GM19035 (cell line): ENCODE measurements at regions not wholly inside any gene's neighbourhood (a gene's known extent, or its start where the extent isn't known, plus 50 kb on each side); places are given as distances from the start of the nearest gene placed in this dataset.

Experiments used
- ATAC-seq: cut with Tn5 transposase; IDR thresholded peaks from one replicate; pipeline ENCODE4 v1.9.1; 2021; ENCODE audit not compliant: unreplicated experiment

DNA sequence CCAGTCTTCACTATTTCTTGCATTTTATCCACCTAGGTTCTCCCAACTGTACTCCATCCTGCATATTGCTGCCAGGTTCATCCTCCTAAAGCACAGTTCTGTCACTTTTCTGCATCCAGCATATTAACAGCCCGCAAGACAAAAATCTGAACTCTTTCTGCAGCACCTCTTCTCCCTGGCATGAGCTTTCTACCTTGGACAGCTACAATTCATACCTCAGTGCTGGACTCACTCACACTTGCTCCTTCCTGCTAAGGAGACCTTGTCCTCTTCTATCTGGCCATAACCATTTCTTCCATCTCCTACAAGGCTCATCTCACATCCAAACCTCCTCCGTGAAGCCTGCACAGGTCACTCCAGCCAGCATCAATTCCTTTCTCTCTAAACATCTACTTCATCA lies 170.1 kb upstream of the GRIP1 start:
- ATAC-seq = no peak

DNA sequence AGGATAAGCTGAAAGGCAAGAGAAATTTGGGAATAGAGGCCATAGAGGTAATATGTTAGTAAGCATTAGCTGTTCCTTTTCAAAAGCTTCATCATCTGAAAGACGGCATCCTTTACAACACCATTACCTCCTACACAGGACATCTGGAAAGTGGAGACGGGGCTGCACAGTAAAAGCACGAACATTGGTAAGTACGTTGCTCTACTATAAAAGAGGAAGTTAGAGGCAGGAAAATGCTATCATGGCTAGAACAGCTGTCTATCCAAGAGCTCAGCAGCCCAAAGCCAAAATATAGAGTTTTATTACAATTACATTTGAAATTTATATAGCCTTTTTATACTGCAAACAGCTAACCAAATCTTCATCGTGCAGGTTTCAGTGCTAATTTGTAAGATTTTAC lies 172.3 kb upstream of the GRIP1 start:
- ATAC-seq = no peak

DNA sequence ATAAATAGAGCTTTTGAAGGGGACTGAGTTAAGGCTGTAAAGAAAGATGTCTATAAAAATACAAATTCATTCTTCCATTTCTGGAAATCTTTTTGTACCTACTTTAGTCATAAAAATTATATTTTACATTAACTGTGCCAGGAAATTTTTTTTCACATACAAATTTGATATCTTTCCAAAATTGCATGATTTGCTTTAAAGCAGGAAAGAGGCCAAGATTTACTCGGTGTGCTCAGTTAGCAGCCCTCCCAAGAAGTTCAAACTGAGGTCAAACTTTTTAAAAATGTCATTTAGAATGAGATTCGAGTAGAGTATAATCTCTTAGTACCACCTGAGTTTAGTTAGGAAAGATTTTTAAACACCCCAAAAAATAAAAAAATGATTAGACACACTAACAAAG lies 173.2 kb upstream of the GRIP1 start:
- no peak for ATAC-seq

DNA sequence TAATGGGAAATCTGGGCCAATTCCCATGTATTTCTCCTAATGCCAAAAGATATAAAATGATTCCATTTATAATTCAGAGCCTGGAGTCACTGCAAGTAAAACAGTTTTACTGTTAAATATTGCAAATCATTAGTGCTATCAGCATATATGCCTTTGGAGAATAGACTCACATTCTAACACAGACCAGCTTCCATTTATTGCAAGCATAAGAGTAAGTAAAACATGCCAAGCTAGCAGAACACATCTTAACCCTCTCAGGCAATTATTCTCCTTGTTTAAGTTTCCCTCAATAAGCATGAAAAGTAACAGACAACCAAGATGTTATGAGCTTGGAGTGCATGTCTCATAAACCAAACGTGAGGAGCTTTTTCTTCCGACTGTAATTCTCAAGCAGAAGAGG lies 173.9 kb upstream of the GRIP1 start:
- ATAC-seq = no peak

DNA sequence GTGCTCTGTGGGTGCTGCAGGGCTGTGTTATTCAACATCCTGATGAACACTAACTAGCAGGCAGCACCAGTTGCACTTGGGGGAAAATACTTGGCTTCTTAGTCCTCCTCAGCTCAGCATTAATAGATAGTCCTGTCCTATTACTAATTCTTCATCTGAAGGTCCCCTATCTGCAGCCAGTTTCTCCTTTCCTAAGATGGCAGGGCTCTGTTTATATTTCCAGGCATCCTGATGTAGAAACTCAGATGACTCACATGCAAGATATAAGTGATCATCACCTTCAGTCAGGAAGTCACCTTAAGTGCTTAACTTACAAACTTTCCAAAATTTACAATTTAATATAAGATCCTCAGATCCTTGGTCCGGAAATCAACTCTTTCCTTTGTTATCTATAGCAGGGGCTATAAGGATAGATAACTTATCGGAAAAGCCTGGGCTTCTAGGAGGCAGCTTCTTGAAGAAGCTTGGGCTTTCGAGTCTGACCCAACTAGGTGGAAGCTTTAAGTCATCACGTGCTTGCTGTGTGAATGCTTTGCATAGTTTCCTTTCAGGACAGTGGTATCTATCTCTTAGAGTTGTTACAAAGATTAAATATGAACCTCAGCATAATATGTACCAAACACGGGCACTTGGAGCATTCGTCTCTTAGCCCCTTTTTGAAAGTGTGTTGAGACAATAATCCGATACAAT lies 181.0 kb upstream of the GRIP1 start:
- no peak for ATAC-seq

DNA sequence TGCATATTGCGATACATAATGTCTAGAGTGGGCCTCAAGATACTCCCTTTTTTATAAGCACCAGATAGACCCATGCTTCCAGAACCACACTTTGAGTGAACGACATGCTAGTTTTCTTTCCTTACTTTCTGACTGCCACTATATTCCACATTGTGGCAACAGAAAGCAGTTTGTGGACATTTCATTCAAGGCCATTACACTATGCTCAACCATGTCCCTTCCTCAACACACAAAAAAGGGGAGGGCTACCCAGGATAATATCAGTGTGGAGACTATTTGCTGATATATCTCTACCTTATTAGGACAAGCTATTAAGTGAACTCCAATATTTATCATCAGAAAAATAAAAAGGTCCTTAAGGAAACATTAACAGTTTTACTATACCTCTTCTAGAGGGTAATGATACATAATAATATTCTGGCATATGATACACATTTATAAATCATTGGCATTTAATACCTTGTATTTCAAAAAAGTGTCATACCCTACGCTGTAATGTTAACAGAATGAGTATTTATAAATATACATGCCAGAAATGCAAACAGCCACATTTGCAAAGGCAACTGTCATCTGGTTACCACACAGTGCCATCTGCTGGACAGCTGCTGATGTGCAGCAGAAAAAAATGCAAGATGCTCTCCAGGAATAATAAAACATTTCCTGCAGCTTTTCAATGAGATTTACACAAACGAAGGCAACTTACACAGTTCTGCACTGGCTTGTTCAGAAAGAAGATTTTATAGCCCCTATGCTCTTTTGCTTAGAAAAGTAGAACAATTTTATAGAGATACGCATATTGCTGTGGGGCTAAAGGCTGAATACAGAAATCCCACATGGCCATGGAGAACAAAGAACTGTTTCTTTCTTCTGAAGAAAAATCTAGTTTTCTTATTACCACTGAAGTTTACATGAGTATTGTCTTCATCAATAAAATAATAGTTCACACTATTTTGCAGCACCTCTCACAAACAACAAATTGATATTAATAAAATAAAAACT lies 182.2 kb upstream of the GRIP1 start:
- ATAC-seq = peak; percentile 71

DNA sequence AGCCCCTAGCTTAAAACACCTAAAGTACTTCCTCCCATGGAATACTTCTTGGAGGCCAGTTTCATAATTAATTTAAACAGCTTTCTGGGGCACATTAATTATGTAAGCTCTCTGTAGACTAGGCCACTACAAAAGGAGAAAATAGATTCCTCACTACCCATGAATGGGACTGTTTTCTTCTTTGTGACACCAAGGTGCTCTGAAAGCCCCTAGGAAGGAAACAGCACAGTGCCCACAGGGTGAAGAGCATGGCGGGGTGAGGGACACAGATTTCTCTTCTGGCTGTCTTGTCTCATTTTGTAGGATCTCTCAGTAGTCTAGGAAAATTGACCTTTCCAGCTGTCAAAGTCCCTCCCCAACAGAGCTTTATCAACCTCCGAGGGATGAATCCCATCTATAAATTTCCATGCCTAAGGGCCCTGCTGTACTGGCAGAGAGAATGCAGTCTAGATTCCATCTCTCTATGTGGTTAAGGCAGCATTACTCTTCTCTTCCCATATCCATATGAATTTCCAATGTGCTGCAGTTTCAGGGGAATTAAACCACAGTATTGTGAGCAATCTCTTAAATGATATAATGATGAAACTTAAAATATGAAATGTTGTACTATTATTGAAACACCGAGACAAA lies 183.6 kb upstream of the GRIP1 start:
- ATAC-seq = no peak

DNA sequence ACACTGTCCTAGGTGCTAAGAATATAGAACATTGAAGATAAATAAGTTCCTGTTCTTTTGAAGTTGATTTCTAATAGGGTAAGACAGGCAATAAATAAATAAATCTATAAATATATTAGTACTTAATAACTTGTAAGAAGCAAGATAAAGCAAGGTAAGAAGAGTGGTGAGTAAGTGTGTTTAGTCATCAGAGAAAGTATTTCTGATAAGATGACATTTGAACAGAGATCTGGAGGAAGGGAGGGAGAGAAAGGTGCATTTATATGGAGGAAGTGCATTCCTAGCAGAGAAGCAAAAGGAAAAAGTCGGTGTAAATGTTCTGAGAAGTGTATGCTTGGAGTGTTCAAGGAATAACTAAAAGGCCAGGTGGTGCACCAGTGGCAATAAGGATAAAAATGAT lies 184.4 kb upstream of the GRIP1 start:
- ATAC-seq = no peak

DNA sequence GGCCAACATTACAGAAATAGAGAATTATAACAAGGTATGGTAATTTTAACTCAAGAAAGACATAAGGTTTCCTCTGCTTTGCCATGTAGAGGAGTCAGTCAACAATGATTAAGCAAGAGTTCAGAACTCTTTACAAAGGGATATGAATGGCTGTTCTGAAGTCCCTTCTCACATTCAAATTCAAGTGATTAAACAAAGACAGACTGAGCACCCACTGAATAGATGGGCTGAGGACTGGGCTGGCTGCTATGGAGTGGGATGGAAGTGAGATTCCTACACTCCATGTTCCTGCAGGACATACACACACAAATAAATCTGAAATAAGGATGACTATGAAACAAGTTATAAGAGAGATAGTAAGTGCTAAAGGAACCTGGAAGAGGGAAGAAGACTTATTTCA lies 199.0 kb upstream of the GRIP1 start:
- no peak for ATAC-seq

DNA sequence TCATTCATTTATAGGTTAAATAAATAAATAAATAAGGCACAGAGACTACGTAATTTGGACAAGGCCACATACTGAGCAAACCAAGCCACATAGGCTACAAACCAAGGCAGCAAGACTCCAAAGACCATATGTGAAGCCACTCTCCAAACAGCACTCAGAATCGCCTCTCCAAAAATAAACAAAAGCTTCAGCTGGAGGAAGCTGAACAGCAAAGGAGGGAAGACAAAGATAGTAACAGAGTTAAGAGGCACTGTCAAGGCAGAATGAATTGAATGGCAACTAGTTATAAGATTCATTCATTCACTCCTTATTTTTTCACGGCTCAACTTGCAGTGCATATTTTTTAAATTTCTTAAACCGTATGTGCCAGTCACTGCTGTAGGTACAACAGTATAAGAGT lies 200.5 kb upstream of the GRIP1 start:
- no peak for ATAC-seq

DNA sequence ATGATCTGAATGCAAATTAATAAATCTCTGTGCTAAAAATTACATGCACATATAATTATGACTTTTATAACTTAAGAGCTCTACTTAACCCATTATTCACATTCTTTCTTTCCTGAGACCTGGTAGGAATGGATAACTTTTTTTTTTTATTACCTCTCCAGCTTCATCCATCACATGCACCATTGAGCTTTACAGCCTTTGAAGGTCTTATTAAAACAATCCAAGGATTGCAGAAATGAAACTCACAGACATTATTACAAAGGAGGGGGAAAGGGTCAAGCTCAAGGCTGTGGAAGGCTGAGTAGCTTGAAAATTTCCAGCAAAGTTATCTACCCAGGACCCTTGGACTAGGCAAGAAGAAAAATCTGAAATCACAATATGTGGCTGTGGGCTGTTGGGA lies 202.5 kb upstream of the GRIP1 start:
- no peak for ATAC-seq

DNA sequence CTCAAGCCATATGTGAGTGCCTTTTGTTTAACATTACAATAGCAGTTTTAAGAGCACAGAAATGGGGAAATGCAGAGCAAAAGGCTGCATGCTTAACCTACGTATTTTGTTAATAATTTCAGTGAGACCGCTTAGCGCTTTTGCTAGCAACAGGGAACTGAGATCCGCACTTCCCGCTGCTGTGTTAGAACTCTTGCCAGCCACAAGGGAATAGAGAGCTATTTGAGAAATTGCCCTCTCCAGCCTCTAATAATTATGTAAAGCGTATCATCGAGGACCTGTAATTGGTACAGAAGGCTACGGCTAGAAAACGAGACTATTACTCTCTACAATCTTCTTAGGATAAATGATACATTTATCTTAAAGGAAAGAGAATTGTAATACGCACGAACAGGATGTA lies 205.2 kb upstream of the GRIP1 start:
- ATAC-seq = no peak

DNA sequence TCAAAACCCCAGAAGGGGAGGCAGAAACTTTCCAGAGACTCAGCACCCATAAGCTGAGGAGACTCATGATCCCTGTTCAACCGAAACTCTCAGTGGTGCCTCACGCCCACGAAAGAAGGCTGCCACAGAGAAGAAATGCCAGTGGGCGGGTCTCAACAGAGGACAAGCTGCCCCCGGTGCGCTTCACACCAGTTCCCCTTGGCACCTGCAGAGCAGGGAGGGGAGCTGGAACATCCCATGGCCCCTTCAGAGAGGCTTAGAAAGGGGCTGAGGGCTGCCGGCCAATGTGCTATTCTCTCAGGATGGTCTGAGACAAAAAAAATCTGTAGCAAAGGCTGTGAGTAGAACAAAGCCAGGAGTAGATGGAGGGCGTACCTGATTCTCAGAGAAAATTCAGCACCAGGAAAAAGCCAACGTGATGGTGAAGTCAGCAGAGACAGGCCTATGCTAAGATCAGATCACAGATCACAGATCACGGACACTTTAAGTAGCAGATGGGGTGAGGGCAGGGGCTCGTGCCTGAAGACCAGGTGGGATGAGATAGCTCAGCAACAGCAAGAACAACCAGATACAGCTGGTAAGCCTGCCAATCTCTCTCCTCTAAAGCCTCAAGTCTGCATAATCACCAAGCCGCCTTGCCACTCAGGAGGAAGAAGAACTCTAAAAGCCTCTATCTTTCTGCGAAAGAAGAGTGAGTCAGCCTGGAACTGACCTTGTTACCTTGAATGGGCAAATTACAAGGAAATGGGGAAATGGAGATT lies 206.4 kb upstream of the GRIP1 start:
- ATAC-seq = no peak

DNA sequence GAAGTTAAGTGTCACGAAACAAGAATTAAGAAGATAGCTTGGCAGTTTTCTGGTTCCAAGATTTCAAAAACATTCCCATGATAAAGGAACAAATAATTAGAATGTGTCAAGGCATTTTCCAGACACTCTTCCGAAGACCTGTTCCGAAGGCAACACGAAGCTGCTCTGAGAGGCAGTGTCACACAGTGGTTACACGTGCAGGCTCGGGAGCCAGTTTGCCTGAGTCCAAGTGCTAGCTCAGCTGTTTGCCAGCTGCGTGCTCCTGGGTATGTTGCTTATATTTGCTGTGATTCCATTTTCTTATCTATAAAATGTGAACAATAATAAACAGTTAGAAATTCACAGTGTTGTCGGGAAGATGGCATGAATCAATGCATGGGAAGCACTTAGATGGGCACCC lies 217.9 kb upstream of the GRIP1 start:
- ATAC-seq = no peak

DNA sequence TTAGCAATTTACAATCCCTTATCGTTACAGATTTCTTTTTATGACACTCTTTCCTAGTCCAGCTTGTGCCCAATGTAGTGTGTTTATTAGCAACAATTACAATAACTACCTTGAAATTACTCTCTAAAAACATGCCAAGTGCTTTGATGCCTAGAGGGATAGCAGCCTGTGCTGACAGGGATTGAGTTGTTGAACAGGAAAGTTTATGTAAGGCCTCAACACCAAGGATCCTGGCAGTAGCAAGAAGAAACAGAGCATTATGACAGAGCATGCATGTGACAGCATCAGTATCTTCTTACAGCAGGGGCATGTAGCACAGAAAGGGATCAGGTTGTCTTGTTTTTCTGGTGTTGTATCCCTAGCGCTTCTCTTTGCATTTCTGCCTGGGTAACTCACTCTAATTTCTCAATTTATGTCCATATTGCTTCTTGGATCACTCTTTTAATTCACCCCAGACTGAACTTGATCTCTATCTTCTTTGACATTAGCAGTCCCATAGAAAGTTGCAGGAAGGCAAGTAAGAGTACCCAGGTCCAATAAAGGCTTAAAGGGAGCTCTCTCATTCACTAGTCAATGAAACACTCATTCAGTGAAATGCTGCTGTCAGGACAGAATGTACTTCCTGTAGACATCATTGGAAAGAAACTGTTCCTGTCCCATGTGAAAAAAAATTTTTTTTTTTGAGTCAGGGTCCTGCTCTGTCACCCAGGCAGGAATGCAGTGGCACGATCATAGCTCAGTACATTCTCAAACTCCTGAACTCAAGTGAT lies 220.0 kb upstream of the GRIP1 start:
- no peak for ATAC-seq

DNA sequence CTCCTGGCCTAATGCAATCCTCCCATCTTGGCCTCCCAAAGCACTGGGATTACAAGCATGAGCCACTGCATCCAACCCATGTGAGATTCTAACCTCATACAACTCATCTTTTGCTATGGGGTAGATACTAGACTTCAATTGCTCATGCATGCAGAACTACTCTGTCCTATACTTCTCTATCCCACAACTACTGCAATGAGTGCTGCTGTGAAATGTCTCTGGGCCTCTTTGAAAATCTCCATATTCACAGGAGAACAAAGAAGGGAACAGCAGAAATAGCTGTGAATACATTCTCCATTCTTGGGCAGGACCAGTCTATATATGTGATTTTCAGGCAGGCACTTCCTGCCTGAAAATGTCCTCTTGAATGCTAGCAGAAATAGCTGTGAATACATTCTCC lies 220.7 kb upstream of the GRIP1 start:
- no peak for ATAC-seq

DNA sequence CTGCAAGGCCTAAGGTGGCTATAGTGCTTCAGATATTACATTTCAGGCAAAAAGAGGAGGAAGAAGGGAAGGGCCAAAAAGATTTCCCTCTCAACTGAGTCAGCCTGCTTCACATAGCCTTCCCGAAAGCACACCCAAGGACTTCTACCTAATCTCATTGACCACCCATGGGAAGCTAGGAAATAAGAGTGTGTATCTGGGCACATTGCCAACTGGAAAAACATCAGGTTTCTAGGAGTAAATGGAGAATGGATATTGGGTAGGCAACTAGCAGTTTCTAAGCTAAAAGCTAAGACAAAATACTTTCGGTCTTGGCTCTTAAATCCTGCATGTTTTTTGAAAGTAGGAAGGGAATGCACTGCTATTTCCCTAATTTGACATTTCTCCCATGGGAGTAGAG lies 221.7 kb upstream of the GRIP1 start:
- ATAC-seq = no peak

DNA sequence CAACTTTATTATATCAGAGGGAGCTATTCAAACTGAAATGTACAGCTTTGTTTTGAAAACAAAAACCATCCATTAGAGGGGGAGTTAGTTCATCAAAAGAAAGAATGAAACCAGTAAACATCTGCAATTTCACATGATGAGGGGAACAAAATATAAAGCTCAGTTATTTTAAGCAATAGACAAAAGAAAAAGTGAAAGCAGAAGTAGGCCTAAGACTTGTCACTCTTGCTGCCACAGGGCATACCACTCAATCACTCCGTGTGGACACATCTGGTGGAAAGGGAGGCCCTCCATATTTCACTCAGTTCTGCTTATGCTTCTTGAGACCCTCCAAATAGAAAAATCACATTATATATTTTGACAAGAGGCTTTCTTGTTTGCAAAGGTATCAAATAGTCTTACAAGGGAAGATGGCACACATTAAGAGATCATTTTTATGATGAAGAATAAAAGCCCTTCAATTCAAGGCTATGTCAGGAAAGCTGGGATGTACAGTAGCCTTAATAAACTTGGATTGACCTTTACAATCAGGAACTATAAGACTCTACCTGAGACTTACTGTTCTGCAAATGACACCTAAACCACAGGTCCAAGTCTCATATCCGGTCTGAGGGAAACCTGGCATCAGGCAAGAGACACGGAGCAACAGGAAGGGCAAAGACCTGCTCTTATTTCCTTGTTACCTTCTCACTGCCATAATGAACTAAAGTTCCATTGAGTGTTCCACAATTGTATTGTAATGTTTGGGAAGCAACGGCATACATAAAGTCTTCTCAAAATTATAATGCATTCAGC lies 222.5 kb upstream of the GRIP1 start:
- peak; percentile 94 for ATAC-seq

DNA sequence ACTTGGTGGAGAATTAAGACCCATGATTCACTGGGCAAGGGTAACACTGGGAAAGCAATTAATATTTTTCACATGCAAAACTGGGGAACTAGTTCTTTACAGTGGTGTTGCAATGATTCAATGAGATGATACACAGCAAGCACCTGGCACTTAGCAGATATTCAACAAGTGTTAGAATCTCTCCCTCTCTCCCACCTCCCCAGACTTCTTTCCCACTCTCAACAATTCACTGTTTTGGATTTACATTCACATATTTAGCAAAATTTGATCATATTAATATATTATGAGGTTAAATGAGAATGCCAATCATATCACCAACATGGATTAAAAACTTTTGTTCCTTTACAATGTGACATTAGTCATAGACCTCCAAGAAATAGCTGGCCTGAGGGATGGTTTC lies 223.1 kb upstream of the GRIP1 start:
- ATAC-seq = no peak
